ENCODE measurements at regions not wholly inside any gene's neighbourhood (a gene's known extent, or its start where the extent isn't known, plus 50 kb on each side); places are given as distances from the start of the nearest gene placed in this dataset.
A peak's percentile ranks its signal among the peaks of the same experiment; 100 is the strongest.
"Not testable (repeated sequence)": the region's sequence is repeated elsewhere in the genome, so short reads cannot be mapped to it uniquely, and the experiment has no call there.

GRCh38 chr4:123674762-123675465 lies 278.3 kb downstream of the SPRY1 start:
- DNase-seq (ENCODE audit: low read depth, low spot score), result no peak

GRCh38 chr4:123675567-123675966 lies 279.0 kb downstream of the SPRY1 start:
- DNase-seq (ENCODE audit: low read depth, low spot score), result no peak

- no peak for DNase-seq (ENCODE audit: low read depth, low spot score)
These were observed 279.7 kb downstream of the SPRY1 start for GRCh38 chr4:123676071-123676889.

GRCh38 chr4:123676890-123677229 lies 280.3 kb downstream of the SPRY1 start:
- DNase-seq (ENCODE audit: low read depth, low spot score), result no peak

GRCh38 chr4:123682931-123683330 lies 286.3 kb downstream of the SPRY1 start:
- no peak for DNase-seq (ENCODE audit: low read depth, low spot score)

- not testable (repeated sequence) for DNase-seq (ENCODE audit: low read depth, low spot score)
These were observed 288.3 kb downstream of the SPRY1 start for GRCh38 chr4:123684937-123685336.

- not testable (repeated sequence) for DNase-seq (ENCODE audit: low read depth, low spot score)
These were observed 298.9 kb downstream of the SPRY1 start for GRCh38 chr4:123695531-123695930.

GRCh38 chr4:123696687-123697086 lies 300.1 kb downstream of the SPRY1 start:
- DNase-seq (ENCODE audit: low read depth, low spot score), result no peak

GRCh38 chr4:123698556-123698955 lies 302.0 kb downstream of the SPRY1 start:
- no peak for DNase-seq (ENCODE audit: low read depth, low spot score)

GRCh38 chr4:123699880-123700771 lies 303.5 kb downstream of the SPRY1 start:
- DNase-seq (ENCODE audit: low read depth, low spot score), result peak; percentile 26

- no peak for DNase-seq (ENCODE audit: low read depth, low spot score)
These were observed 304.6 kb downstream of the SPRY1 start for GRCh38 chr4:123701131-123701575.

GRCh38 chr4:123705419-123705818 lies 308.8 kb downstream of the SPRY1 start:
- no peak for DNase-seq (ENCODE audit: low read depth, low spot score)

- no peak for DNase-seq (ENCODE audit: low read depth, low spot score)
These were observed 310.4 kb downstream of the SPRY1 start for GRCh38 chr4:123706973-123707372.

GRCh38 chr4:123708902-123709301 lies 312.3 kb downstream of the SPRY1 start:
- no peak for DNase-seq (ENCODE audit: low read depth, low spot score)

- DNase-seq (ENCODE audit: low read depth, low spot score), result no peak
These were observed 312.7 kb downstream of the SPRY1 start for GRCh38 chr4:123709336-123709735.

- no peak for DNase-seq (ENCODE audit: low read depth, low spot score)
These were observed 334.4 kb downstream of the SPRY1 start for GRCh38 chr4:123731035-123731434.

GRCh38 chr4:123737156-123737555 lies 340.6 kb downstream of the SPRY1 start:
- DNase-seq (ENCODE audit: low read depth, low spot score), result no peak

- DNase-seq (ENCODE audit: low read depth, low spot score), result no peak
These were observed 343.2 kb downstream of the SPRY1 start for GRCh38 chr4:123739806-123740205.

- no peak for DNase-seq (ENCODE audit: low read depth, low spot score)
These were observed 343.6 kb downstream of the SPRY1 start for GRCh38 chr4:123740236-123740635.

- DNase-seq (ENCODE audit: low read depth, low spot score), result no peak
These were observed 345.3 kb downstream of the SPRY1 start for GRCh38 chr4:123741906-123742305.

- no peak for DNase-seq (ENCODE audit: low read depth, low spot score)
These were observed 347.3 kb downstream of the SPRY1 start for GRCh38 chr4:123743848-123744247.

- DNase-seq (ENCODE audit: low read depth, low spot score), result no peak
These were observed 348.2 kb downstream of the SPRY1 start for GRCh38 chr4:123744664-123745290.

Data from smooth muscle cell of the brain vasculature (primary cell).